HepG2 (cell line): ENCODE measurements at regions not wholly inside any gene's neighbourhood (a gene's known extent, or its start where the extent isn't known, plus 50 kb on each side); places are given as distances from the start of the nearest gene placed in this dataset.

Experiments used
- ATAC-seq: fragments of 200-7000 bp; cut with Tn5 transposase; 3 replicates; pipeline ENCODE4 v1.9.1; 2020; ENCODE audit warnings: mild to moderate bottlenecking, moderate library complexity
- BruUV-seq: library from RNA; stranded (reverse); fragments of 400-500 nt; replicated peaks from 2 replicates; lab custom pipeline; 2021; lab: Mats Ljungman, UMichigan
- CTCF ChIA-PET: fragments of 300-600 bp; formaldehyde crosslinking; extraction: SDS; loops from one replicate; lab custom pipeline; 2021; ENCODE audit warnings: low total read pairs, inconsistent platforms, low intra/inter-chr PET ratio; lab: Yijun Ruan, JAX
- POLR2A ChIA-PET: fragments of 350-600 bp; sonication (Branson Sonifier 250); formaldehyde crosslinking; loops from one replicate; lab custom pipeline; 2020; ENCODE audit warnings: antibody characterized with exemption, inconsistent platforms; lab: Yijun Ruan, JAX
- DNase-seq: peaks from one replicate; pipeline ENCODE4 v3.0.0-alpha.2; 2015; ENCODE audit warnings: low spot score
- FAIRE-seq: peaks from 3 replicates; lab custom pipeline; 2011; peaks lifted over from hg19 to GRCh38; lab: Jason Lieb, UNC
- H2AFZ ChIP-seq: one replicate; pipeline ENCODE4 v1.6.1; 2011; ENCODE audit warnings: low read length, inconsistent platforms
- H3K27ac ChIP-seq: fragments of 300-600 bp; 3 replicates; pipeline ENCODE4 v1.8.0; 2011; ENCODE audit warnings: mixed run types, mild to moderate bottlenecking, mixed read lengths, low read length, inconsistent platforms; ENCODE audit not compliant: insufficient read depth; ENCODE audit errors: extremely low read length
- H3K27me3 ChIP-seq, 2 experiments: fragments of 200-600 bp in 1 of 2; 2 replicates in 1 of 2; 3 replicates in 1 of 2; pipeline versions ENCODE4 v1.6.0 to v1.8.0; 2011; ENCODE audit warnings: low read length in 2 of 2, mild to moderate bottlenecking in 2 of 2, moderate library complexity in 2 of 2, inconsistent platforms in 1 of 2; ENCODE audit not compliant: insufficient read depth in 2 of 2, control insufficient read depth in 1 of 2
- H3K36me3 ChIP-seq, 2 experiments: fragments of 200-600 bp in 1 of 2; replicated peaks in 1 of 2; 2 replicates in 1 of 2; 3 replicates in 1 of 2; pipeline versions ENCODE4 v1.5.1 to v1.8.0; 2011; ENCODE audit warnings: low read length in 2 of 2, inconsistent platforms in 1 of 2; ENCODE audit not compliant: insufficient read depth in 2 of 2, control insufficient read depth in 1 of 2
- H3K4me1 ChIP-seq: 2 replicates; pipeline ENCODE4 v1.5.1; 2012; ENCODE audit warnings: low read length, inconsistent platforms; ENCODE audit not compliant: insufficient read depth
- H3K4me2 ChIP-seq: 2 replicates; pipeline ENCODE4 v1.6.0; 2011; ENCODE audit warnings: low read depth, low read length, inconsistent platforms
- H3K4me3 ChIP-seq, 3 experiments: fragments of 200-600 bp in 1 of 3; sonication (generic), shearing (Covaris generic) in 1 of 3; replicated peaks in 1 of 3; 2 replicates each; pipeline ENCODE4 v1.5.1; 2011 to 2016; ENCODE audit warnings: low read length in 3 of 3, inconsistent platforms in 2 of 3, low read depth in 2 of 3, mild to moderate bottlenecking in 2 of 3, control low read depth in 1 of 3, mixed read lengths in 1 of 3; ENCODE audit not compliant: insufficient read depth in 1 of 3
- H3K79me2 ChIP-seq: one replicate; pipeline ENCODE4 v1.6.1; 2011; ENCODE audit warnings: low read length, inconsistent platforms; ENCODE audit not compliant: insufficient read depth
- H3K9ac ChIP-seq: 2 replicates; pipeline ENCODE4 v1.6.0; 2011; ENCODE audit warnings: mild to moderate bottlenecking, low read depth, low read length, inconsistent platforms; ENCODE audit not compliant: insufficient read depth
- H3K9me3 ChIP-seq: 2 replicates; pipeline ENCODE4 v1.5.1; 2012; ENCODE audit warnings: mild to moderate bottlenecking, low read length
- H4K20me1 ChIP-seq: 2 replicates; pipeline ENCODE4 v1.6.0; 2011; ENCODE audit warnings: inconsistent platforms, mild to moderate bottlenecking, low read length, moderate library complexity; ENCODE audit not compliant: insufficient read depth
- AGO1 ChIP-seq: fragments of 200-400 bp; formaldehyde crosslinking; IDR thresholded peaks from 2 replicates; pipeline ENCODE4 v1.6.1; 2017; ENCODE audit warnings: mild to moderate bottlenecking, low read depth, low read length, moderate library complexity; ENCODE audit not compliant: poor library complexity, severe bottlenecking
- AKAP8 ChIP-seq: sonication (generic); formaldehyde crosslinking; IDR thresholded peaks from 2 replicates; pipeline ENCODE4 v1.5.1; 2020; ENCODE audit warnings: mild to moderate bottlenecking, missing genetic modification reagents
- CBX2 ChIP-seq, 2 experiments: fragments of 200-600 bp in 1 of 2; sonication (generic); formaldehyde crosslinking in 1 of 2; IDR thresholded peaks; 2 replicates each; pipeline versions ENCODE4 v1.7.0 to v1.8.1; 2018 to 2022; ENCODE audit warnings: low read depth in 2 of 2, low read length in 1 of 2, mild to moderate bottlenecking in 1 of 2, missing genetic modification reagents in 1 of 2
- CENPX ChIP-seq: sonication (generic); formaldehyde crosslinking; IDR thresholded peaks from 2 replicates; pipeline ENCODE4 v1.9.0; 2021; ENCODE audit warnings: mild to moderate bottlenecking, missing genetic modification reagents, moderate library complexity
- CSRNP1 ChIP-seq: sonication (generic); formaldehyde crosslinking; IDR thresholded peaks from 2 replicates; pipeline ENCODE4 v1.8.1; 2023; ENCODE audit warnings: mild to moderate bottlenecking, missing genetic modification reagents
- HNF1B ChIP-seq: sonication (generic); formaldehyde crosslinking; IDR thresholded peaks from 2 replicates; pipeline ENCODE4 v1.5.1; 2020; ENCODE audit warnings: mild to moderate bottlenecking, moderate library complexity, missing genetic modification reagents
- IRX3 ChIP-seq: sonication (generic); formaldehyde crosslinking; IDR thresholded peaks from 2 replicates; pipeline ENCODE4 v1.8.1; 2023; ENCODE audit warnings: mild to moderate bottlenecking, low read depth, missing genetic modification reagents, borderline replicate concordance
- KDM1A ChIP-seq: IDR thresholded peaks from 2 replicates; pipeline ENCODE4 v1.6.1; 2016; ENCODE audit warnings: missing compliant biosample characterization
- LRRFIP1 ChIP-seq: sonication (generic); formaldehyde crosslinking; conservative IDR thresholded peaks from 2 replicates; pipeline ENCODE4 v1.4.0; 2020; ENCODE audit warnings: missing genetic modification reagents
- MIXL1 ChIP-seq: IDR thresholded peaks from 2 replicates; pipeline ENCODE4 v1.6.1; 2016
- PCBP1 ChIP-seq: fragments of 200-400 bp; formaldehyde crosslinking; IDR thresholded peaks from 2 replicates; pipeline ENCODE4 v1.6.1; 2017; ENCODE audit warnings: mild to moderate bottlenecking, low read depth, low read length, borderline replicate concordance
- REXO4 ChIP-seq: sonication (generic); formaldehyde crosslinking; IDR thresholded peaks from 2 replicates; pipeline ENCODE4 v1.8.0; 2022; ENCODE audit warnings: missing genetic modification reagents, mild to moderate bottlenecking, borderline replicate concordance
- ZNF136 ChIP-seq: sonication (generic); formaldehyde crosslinking; IDR thresholded peaks from 2 replicates; pipeline ENCODE4 v1.8.1; 2022; ENCODE audit warnings: low read depth, mild to moderate bottlenecking, moderate library complexity, missing genetic modification reagents
- ZNF274 ChIP-seq: sonication (generic); formaldehyde crosslinking; IDR thresholded peaks from 2 replicates; pipeline ENCODE4 v1.5.1; 2020; ENCODE audit warnings: mild to moderate bottlenecking, missing genetic modification reagents
- ZNF296 ChIP-seq: sonication (generic); formaldehyde crosslinking; conservative IDR thresholded peaks from 2 replicates; pipeline ENCODE4 v1.5.0; 2020; ENCODE audit warnings: mild to moderate bottlenecking, missing genetic modification reagents
- ZNF678 ChIP-seq: sonication (generic); formaldehyde crosslinking; IDR thresholded peaks from 2 replicates; pipeline ENCODE4 v1.4.0; 2020; ENCODE audit warnings: mild to moderate bottlenecking, missing genetic modification reagents
- ZNF879 ChIP-seq: sonication (generic); formaldehyde crosslinking; IDR thresholded peaks from 2 replicates; pipeline ENCODE4 v1.8.1; 2023; ENCODE audit warnings: missing genetic modification reagents
- WGBS: methylation state at CpG from one replicate; pipeline ENCODE4 v1.1.6; 2017; ENCODE audit warnings: low lambda C conversion rate; 5-methylcytosine and 5-hydroxymethylcytosine counted together
- in situ Hi-C: cut with HindIII; loops from 2 replicates; pipeline ENCODE4 v1.10.0; 2017; ENCODE audit warnings: low pct_unique_long_range_greater_than_20kb; ENCODE audit not compliant: extremely low pct_ligation_motif_present
- intact Hi-C: fragments of 100-400 bp; cut with micrococcal nuclease; formaldehyde crosslinking; loops from one replicate; pipeline ENCODE4 v1.10.0; 2022; ENCODE audit not compliant: unreplicated experiment

- no peak for DNase-seq
- H2AFZ ChIP-seq, result no peak overlapping the region
- ATAC-seq, result no peak
- H3K4me2 ChIP-seq, result no peak overlapping the region
- H3K79me2 ChIP-seq, result no peaks in the 10 kb centered on the region
- BruUV-seq, result no TSS peak
- intact Hi-C loops, result no loop called here
- in situ Hi-C loops, result no loop called here
- no peak overlapping the region for H3K4me3 ChIP-seq
- no peaks in the 10 kb centered on the region for H3K27me3 ChIP-seq
- H3K27ac ChIP-seq, result no peak overlapping the region
- no peaks in the 10 kb centered on the region for H3K36me3 ChIP-seq
- WGBS, result 0% methylated on average over 1 of the region's 1 CpG
- peaks cover 97% of the 10 kb centered on the region for H3K9me3 ChIP-seq
- no peak for FAIRE-seq
- no peaks in the 10 kb centered on the region for H3K4me1 ChIP-seq
- POLR2A ChIA-PET, result no interaction called here
- H3K9ac ChIP-seq, result no peak overlapping the region
- CTCF ChIA-PET, result no interaction called here
- H4K20me1 ChIP-seq, result no peaks in the 10 kb centered on the region
- TF ChIP-seq ZNF136 (CRISPR knock-in tag) (no peak), CENPX (CRISPR knock-in tag) (no peak), LRRFIP1 (CRISPR knock-in tag) (no peak), ZNF296 (no peak), HNF1B (CRISPR knock-in tag) (no peak), PCBP1 (no peak), ZNF274 (CRISPR knock-in tag) (no peak), ZNF678 (CRISPR knock-in tag) (no peak), REXO4 (CRISPR knock-in tag) (no peak), AGO1 (no peak), KDM1A (CRISPR knock-in tag) (no peak), CSRNP1 (CRISPR knock-in tag) (no peak), CBX2 (IDR thresholded peaks at IDR 0.05; ENCODE audit: low read depth, low read length) (no peak), CBX2 (CRISPR knock-in tag; IDR thresholded peaks at IDR 0.05; ENCODE audit: low read depth) (no peak), AKAP8 (no peak), MIXL1 (no peak), IRX3 (CRISPR knock-in tag) (no peak), ZNF879 (CRISPR knock-in tag) (no peak)
Observed at GRCh38 chr2:123770996-123771720, 253.9 kb upstream of the CNTNAP5 start.
